Progenitor cell of endocrine pancreas (in vitro differentiated cells): ENCODE measurements at regions not wholly inside any gene's neighbourhood (a gene's known extent, or its start where the extent isn't known, plus 50 kb on each side); places are given as distances from the start of the nearest gene placed in this dataset.

ENCODE experiments used
- DNase-seq: peaks from one replicate; pipeline ENCODE4 v3.0.0; 2021; ENCODE audit warnings: low spot score; ENCODE audit not compliant: unreplicated experiment
- H3K27ac Mint-ChIP-seq: 2 replicates; pipeline ENCODE4 v1.8.0; 2021; ENCODE audit warnings: mild to moderate bottlenecking, moderate library complexity, mixed read lengths
- H3K27me3 Mint-ChIP-seq: 2 replicates; pipeline ENCODE4 v1.8.0; 2021; ENCODE audit warnings: mixed read lengths
- H3K36me3 Mint-ChIP-seq: 2 replicates; pipeline ENCODE4 v1.8.0; 2022; ENCODE audit warnings: mixed read lengths; ENCODE audit not compliant: insufficient read depth
- H3K4me1 Mint-ChIP-seq: 2 replicates; pipeline ENCODE4 v1.8.0; 2021; ENCODE audit warnings: low read depth, mixed read lengths
- H3K4me3 Mint-ChIP-seq: 2 replicates; pipeline ENCODE4 v1.8.0; 2021; ENCODE audit warnings: low read depth, mild to moderate bottlenecking, moderate library complexity, mixed read lengths
- H3K9me3 Mint-ChIP-seq: 2 replicates; pipeline ENCODE4 v1.8.0; 2021; ENCODE audit warnings: low read depth, mixed read lengths
- CTCF ChIP-seq: fragments of 200-600 bp; sonication (generic); IDR thresholded peaks from one replicate; pipeline ENCODE4 v1.5.0; 2021; ENCODE audit warnings: antibody characterized with exemption, mild to moderate bottlenecking; ENCODE audit not compliant: unreplicated experiment

GRCh38 chr14:29235991-29236390 is 469.4 kb downstream of the FOXG1 start:
- DNase-seq, result no peak
- no peak overlapping the region for H3K27ac Mint-ChIP-seq

GRCh38 chr14:29236401-29236800 is 469.8 kb downstream of the FOXG1 start:
- Mint-ChIP-seq H3K36me3 (no peaks in the 10 kb centered on the region), H3K4me3 (no peak overlapping the region), H3K9me3 (no peaks in the 10 kb centered on the region), H3K4me1 (no peaks in the 10 kb centered on the region), H3K27ac (peak overlapping the region; percentile 5), H3K27me3 (no peaks in the 10 kb centered on the region)
- DNase-seq, result no peak
- TF ChIP-seq CTCF, result no peak

More at GRCh38 chr14:29235991-29236390, 469.4 kb downstream of the FOXG1 start:
- H3K9me3 Mint-ChIP-seq, result no peaks in the 10 kb centered on the region
- H3K27me3 Mint-ChIP-seq, result no peaks in the 10 kb centered on the region
- no peak overlapping the region for H3K4me3 Mint-ChIP-seq
- no peaks in the 10 kb centered on the region for H3K4me1 Mint-ChIP-seq
- TF ChIP-seq CTCF, result no peak
- H3K36me3 Mint-ChIP-seq, result no peaks in the 10 kb centered on the region

- Mint-ChIP-seq H3K27ac (peak overlapping the region; percentile 5), H3K27me3 (no peaks in the 10 kb centered on the region), H3K4me1 (no peaks in the 10 kb centered on the region), H3K36me3 (no peaks in the 10 kb centered on the region), H3K4me3 (no peak overlapping the region), H3K9me3 (no peaks in the 10 kb centered on the region)
- no peak for TF ChIP-seq CTCF
- no peak for DNase-seq
These were observed 470.3 kb downstream of the FOXG1 start for GRCh38 chr14:29236848-29237247.

- no peak for DNase-seq
- TF ChIP-seq CTCF, result no peak
- peaks cover 8% of the 10 kb centered on the region for H3K4me1 Mint-ChIP-seq
- H3K27ac Mint-ChIP-seq, result no peak overlapping the region
- peaks cover 2% of the 10 kb centered on the region for H3K9me3 Mint-ChIP-seq
- H3K4me3 Mint-ChIP-seq, result no peak overlapping the region
- no peaks in the 10 kb centered on the region for H3K36me3 Mint-ChIP-seq
- H3K27me3 Mint-ChIP-seq, result no peaks in the 10 kb centered on the region
These were observed 473.5 kb downstream of the FOXG1 start for GRCh38 chr14:29240066-29240465.

- TF ChIP-seq CTCF, result no peak
- peak overlapping the region; percentile 14 for H3K27ac Mint-ChIP-seq
- H3K36me3 Mint-ChIP-seq, result no peaks in the 10 kb centered on the region
- H3K4me1 Mint-ChIP-seq, result peaks cover 8% of the 10 kb centered on the region
- no peak overlapping the region for H3K4me3 Mint-ChIP-seq
- no peak for DNase-seq
- H3K9me3 Mint-ChIP-seq, result peaks cover 5% of the 10 kb centered on the region
- no peaks in the 10 kb centered on the region for H3K27me3 Mint-ChIP-seq
These were observed 476.5 kb downstream of the FOXG1 start for GRCh38 chr14:29242755-29243754.
